ENCODE measurements at regions not wholly inside any gene's neighbourhood (a gene's known extent, or its start where the extent isn't known, plus 50 kb on each side); places are given as distances from the start of the nearest gene placed in this dataset.

DNA sequence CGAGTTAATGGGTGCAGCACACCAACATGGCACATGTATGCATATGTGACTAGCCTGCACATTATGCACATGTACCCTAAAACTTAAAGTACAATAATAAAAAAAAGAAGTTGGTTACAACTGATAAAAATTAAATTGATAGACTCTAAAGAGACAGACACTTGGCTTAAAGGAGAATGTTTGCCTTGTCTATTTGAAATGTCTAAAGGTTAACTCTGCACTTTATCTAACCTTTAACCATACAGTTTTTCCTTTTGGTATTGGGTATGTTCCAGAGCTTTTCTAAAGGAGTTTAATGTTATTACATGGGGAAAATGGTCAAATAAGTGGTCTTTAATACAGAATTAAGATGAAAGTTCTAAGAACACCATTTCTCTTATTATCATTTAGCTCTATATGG lies 145.1 kb upstream of the HCCS start:
- TF ChIP-seq, protein P1, sequence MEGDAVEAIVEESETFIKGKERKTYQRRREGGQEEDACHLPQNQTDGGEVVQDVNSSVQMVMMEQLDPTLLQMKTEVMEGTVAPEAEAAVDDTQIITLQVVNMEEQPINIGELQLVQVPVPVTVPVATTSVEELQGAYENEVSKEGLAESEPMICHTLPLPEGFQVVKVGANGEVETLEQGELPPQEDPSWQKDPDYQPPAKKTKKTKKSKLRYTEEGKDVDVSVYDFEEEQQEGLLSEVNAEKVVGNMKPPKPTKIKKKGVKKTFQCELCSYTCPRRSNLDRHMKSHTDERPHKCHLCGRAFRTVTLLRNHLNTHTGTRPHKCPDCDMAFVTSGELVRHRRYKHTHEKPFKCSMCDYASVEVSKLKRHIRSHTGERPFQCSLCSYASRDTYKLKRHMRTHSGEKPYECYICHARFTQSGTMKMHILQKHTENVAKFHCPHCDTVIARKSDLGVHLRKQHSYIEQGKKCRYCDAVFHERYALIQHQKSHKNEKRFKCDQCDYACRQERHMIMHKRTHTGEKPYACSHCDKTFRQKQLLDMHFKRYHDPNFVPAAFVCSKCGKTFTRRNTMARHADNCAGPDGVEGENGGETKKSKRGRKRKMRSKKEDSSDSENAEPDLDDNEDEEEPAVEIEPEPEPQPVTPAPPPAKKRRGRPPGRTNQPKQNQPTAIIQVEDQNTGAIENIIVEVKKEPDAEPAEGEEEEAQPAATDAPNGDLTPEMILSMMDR (IDR thresholded peaks at IDR 0.05; ENCODE audit: low read length) = no peak
- TF ChIP-seq EZH2 (IDR thresholded peaks at IDR 0.05; ENCODE audit: borderline replicate concordance, low read length) = no peak
